ENCODE measurements at regions not wholly inside any gene's neighbourhood (a gene's known extent, or its start where the extent isn't known, plus 50 kb on each side); places are given as distances from the start of the nearest gene placed in this dataset.

GRCh38 chr2:195450552-195451113 is 206.4 kb upstream of the SLC39A10 start:
- no peak for TF ChIP-seq CTCF (IDR thresholded peaks at IDR 0.05)
- no peak for TF ChIP-seq POLR2AphosphoS5 (IDR thresholded peaks at IDR 0.05)
- TF ChIP-seq EP300 (IDR thresholded peaks at IDR 0.05) = no peak

Measured in suprapubic skin (tissue), 4 donors.